ENCODE measurements at regions not wholly inside any gene's neighbourhood (a gene's known extent, or its start where the extent isn't known, plus 50 kb on each side); places are given as distances from the start of the nearest gene placed in this dataset.

DNA sequence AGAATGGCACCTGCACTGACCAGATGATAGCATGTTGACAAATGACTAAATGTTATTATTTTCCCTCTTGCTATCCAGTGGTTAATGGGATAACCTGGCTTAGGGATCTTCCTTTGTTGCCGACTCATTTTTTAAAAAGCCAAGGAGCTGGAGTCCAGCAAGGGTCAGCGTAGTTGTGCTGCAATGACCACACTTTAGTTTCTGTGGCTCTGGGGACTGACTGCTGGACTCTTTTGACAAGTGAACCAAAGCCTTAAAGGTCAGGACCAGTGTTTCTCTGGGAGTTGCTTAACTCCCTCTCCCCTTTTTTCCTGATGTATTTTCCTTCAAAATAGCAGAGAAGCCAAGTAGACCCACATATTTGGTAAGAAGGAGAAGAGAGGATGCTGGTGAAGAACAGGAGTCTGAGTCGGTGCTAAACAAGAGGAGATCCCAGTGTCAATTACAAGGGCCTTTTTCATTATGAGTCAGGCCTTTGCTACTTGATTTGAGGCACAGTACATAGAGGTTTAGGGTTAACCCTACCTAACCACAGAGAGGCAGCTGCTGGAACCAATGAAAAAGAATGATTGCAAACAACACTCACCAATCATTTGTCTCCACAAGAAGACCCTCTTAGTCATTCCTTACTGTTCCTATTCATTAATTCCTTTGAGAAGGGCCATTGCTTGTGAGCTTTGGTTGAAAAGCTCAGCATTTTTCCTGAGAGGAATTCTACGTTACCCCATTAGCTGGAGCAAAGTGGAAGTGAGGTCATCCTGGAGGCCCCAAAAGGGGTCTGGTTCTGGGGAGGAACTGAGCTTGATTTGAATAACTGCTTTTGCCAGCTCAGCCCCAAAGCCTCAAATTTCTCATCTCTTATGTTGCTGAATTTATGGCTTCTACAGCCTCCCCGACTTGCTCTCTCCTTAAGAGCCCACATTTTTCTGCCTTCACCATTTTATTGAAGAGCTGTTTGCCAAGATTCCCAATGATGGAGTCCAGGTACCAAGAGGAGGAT is 137.6 kb upstream of the HNMT start:
- no peak for DNase-seq

DNA sequence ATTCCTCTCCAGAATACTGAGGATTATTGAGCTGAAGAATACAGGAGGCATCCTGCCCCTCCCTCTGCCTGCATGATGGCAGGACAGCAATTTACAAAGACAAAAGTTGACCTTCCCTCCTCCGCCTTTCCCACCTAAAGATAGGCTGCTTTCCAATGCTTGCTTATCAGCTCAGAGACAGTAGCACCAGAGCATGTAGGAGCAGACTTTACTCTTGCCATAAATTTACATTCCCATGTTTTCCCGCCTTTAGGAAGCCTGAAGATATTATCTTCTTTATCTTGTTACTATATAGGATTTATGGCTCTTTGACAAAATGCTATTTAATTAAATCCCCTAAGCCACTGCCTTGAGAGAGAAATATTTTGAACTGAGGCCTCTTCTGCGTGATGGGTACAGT is 135.6 kb upstream of the HNMT start:
- no peak for DNase-seq

DNA sequence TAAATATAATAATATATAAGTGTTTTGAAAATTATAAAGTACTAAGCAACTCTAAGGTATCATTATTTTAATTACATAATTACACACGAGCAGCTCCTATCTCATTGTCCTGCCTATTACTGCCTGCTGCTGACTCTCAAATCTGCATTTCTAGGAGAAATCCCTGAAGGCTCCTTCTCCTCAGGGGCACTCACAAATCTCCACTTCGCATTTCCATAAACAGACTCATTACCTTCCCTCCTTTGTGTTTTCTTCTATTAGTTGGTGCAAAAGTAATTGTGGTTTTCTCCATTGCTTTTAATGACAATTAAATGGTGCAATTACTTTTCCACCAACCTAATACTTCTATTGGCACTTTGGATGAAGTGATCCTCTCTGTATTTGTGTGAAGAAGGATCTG is 135.0 kb upstream of the HNMT start:
- DNase-seq: no peak

DNA sequence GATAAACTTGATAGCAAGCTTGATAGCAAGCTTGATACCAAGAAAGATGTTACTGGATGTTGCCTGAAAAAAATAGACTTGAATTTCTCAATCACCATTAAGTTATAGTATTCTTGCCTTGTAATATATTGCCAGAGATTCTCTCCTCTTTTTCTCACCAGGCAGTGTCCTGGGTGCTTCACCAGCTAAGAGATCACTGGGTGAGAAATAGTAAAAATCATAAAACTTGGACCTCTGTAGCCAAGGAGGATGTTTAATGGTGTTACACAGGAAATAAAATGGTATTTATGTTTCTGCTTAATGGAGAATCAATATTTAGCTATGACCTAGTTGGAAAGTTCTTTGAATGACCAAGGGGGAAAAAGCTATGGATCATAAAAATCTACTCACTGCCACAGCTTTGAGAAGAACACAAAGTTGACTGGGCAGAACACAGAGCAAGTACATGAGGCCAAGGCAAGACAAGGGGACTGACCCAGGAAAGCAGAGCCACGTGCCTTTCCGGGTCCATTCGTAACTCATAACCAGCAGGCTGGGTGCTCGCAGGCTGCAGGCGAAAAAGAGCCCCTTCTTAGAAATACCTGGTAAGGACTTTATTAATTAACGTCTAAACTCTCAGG is 129.4 kb upstream of the HNMT start:
- DNase-seq: no peak

DNA sequence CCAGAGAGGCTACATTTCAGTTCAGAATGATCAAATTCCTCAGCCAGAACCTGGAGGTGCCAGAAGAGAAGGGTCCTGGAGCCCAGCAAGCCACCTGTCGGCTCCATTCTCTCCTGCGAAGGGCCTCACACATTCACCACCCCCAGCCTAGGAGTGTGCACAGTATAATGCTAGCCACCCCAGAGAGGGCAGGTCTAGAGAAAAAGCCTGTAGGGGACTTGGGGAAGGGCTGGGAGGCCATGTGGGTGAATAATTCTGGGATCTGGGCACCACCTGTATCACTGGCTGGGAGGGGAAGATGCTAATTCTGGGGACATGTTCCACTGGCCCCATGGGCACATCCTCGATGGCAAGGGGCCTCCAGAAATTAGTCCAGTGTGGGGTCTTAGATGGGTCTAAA is 127.6 kb upstream of the HNMT start:
- DNase-seq: no peak

DNA sequence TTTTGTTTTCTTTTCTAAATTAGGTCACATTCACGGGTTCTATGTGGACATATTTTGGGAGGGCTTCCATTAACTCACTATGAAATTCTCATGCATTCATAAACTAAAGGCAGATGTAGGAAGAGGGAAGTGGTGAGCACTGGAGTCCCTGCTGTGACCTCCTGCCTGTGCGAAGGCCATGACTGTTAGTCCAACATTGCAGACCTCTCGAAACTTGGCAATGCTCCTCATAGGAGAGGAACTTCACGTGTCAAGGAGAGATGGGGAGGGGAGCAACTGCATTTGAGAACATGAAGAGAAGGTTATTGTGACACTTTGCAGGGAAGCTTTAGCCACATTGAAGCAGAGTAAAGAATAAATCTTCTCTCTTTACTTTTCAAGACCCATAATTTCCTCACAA is 126.4 kb upstream of the HNMT start:
- no peak for DNase-seq

DNA sequence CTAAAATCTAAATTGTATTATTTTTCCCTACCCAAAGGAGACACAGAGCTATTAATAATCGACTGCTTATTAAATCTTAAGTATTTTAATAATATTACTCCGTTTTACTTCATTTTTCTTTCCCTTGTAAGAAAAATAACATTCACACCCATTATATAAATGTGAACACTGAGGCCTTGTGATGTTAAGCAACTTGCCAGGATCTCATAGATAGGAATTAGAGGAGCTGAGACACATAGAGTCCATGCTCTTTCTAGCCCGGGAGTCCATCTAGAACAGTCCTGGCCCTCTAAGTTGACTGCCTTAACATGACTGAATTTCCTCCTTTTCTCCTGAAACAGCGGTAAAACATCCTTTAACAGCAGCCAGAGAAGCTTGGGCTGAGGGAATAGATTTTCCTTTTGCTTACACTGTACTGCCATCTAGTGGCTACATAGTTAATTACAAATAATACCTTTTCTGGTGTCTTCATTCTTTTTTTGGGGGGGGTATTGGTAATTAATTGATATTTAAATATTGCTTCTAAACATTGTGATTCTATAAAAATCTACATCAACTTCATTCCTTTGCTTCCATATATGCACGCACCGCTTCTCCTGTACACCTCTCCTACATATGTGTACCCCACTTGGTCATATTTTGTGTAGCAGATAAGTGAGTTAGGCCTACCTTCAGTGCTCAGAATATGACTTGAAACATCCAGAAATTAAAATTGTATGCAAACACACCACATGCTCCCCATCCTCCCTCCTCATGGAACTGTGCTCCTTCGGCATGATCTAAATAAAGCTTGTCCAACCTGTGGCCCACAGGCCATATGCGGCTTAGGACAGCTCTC is 125.8 kb upstream of the HNMT start:
- peak; percentile 7 for DNase-seq

DNA sequence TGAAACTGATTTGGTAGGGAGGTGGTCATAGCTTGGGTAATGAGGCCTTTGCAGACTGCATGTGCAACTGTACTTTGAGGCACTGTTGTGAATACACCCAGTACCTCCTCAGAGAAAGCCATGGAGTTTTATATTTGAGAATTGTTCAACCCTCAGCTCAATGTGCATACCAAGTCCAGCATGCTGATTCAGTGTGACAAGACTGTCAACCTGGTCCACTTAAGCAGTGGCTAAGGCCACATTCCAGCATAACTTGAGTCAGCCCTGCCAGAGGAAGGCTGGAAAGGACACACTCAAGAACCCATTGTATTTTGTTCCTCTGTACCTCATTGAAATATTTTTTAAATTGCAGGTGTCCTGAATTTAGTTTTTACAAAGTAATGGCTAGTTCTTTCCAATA is 121.8 kb upstream of the HNMT start:
- no peak for DNase-seq

DNA sequence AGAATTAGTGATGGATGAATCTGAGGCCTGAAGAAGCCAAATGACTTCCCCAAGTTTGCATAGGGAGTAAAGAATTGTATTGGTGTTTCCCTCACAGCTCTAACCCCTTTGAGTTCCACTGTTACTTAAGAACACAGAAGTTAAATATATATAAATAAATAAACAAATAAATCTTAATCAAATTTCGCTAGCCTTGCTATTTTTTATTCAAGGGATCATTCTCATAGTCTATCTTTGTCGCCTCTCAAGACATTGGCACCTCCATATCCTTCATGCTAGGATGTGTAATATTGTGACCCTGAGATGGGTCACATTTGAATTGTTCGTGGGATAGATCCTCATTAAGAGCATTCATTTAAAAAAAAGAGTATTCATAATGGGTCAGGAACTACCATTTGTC is 121.3 kb upstream of the HNMT start:
- DNase-seq: no peak

DNA sequence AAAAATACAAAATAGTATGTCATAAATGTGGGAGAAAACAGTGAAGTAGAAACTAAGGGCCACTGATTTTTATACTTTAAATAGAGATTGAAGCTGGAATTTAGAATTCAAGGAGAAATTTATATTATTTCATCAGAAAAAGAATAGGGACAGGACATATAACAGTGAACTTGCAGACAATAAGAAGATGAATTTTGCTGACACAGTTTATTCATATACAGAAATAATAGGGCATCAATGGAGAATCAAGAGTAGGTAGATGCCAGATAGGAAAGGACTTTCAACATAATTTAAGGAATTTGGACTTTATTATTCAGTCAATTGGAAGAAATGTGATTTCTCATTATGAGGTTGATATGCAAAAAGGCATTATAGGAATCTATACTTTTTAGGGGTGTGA is 118.9 kb upstream of the HNMT start:
- no peak for DNase-seq

DNA sequence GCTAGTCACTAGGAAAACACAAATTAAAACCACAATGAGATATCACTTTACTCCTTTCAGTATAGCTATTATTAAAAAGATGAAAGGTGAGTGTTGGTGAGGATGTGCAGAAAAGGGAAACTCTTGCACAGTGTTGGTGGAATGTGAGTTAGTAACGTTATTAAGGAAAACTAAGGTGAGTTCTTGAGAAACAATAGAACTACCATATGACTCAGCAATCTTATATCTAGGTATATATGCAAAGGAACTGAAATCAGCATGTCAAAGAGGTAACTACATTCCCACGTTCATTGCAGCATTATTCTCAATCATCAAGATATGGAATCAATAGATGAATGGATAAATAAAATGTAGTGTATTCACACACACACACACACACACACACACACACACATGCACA is 117.3 kb upstream of the HNMT start:
- DNase-seq: no peak

DNA sequence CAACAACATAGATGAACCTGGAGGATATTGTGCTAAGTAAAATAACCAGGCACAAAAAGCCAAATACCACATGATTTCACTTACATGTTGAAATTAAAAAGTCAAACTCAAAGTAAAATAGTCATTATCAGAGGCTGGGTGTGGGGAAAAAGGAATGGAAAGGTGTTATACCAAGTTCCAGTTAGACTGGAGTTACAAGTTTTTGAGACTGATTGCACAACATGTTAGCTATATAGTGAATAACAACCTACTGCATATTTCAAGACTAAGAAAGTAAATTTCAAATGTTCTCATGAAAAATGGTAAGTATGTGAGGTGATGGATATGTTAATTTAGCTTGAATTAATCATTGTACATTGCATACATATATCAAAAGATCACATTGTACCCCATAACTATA is 116.8 kb upstream of the HNMT start:
- DNase-seq: no peak

DNA sequence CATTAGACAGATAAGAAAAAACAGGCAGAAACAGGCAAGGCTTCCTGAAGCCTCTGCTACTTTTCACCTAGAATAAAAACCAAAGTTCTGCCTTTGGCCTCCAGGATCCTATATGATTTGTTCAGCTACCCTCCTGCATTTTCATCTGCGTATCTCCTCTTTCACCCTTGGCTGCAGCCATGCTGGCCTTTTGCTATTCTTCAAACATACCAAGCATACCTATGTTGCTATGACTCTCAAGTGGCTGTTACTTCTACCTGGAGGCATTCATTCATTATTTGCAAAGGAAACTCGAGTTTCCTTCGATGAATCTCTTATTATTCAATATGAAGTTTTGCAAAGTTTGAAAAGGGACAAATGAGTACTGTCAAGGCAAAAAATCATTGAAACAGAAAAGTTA is 106.4 kb upstream of the HNMT start:
- no peak for DNase-seq

DNA sequence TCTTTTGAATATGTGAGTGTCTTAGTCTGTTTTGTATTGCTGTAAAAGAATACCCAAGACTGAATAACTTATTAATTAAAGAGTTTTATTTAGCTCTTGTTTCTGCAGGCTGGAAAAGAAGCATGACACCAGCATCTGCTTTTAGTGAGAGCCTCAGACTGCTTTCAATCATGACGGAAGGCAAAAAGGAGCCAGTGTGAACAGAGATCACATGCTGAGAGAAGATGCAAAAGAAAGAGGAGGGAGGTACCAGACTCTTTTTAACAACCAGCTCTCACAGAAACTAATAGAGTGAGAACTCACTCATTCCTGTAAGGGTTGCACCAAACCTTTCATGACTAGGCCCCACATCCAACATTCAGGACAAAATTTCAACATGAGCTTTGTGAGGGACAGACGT is 101.6 kb upstream of the HNMT start:
- no peak for DNase-seq

DNA sequence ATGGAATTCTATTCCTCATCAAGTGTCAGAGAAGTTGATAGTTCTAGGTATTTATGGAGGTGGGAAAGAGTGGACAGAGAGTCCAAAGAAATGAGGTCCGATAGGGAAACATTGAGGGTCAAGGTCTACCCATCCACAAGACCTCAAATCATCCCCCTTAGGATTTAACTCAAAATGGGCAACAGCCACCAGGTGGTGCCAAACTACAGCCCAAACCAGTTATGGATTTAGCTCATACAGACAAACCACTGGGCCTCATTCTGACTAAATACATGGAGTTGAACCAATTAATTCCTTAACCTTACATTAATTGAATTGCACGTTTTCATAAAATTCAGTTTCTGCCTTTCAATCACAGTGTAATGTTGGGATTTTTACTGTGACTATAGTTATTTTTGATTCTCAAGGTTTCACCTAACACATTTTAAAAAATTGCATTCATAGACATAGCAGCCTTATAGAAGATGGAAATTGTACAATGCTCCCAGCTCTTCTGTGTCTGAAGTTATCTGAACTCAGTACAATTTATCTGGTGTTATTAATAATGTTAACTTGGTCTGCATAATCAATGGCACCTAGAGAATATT is 98.2 kb upstream of the HNMT start:
- DNase-seq: peak; percentile 37

DNA sequence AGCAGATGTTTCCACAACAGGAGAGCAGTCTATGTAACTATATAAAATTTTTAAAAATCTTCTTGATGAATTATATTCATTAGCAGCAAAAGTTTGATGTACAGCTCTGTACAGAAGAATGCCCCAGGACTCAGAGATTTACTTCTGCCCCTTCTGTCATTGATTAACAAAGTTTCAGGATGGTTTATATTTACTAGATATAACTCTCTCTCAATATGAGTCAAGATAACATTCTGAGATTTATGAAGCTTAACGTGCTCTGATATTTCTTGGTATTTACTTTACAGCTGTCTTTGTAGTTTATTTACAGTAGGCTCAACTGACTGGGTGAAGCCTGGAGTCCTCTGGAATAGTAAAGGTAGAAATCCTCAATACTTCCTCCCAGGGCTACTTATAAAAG is 93.6 kb upstream of the HNMT start:
- DNase-seq: no peak

DNA sequence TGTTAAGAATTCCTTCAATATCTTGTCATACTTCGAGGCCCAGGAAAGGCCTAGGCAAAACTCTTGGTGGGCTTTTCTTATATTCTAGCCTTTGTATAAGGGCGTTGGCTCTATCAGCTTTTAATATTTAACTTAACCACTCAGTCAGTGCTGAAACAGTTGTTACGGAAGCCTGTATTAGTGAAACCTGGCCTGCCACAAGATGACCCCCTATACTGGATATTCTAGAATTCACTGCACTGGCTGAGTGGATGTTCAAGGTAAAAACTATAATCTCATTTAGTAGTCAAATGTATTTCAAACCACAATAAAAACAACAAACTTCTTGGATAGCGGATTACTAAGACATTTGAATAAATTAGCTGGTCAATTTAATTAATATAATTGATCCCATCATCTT is 91.7 kb upstream of the HNMT start:
- DNase-seq: no peak

DNA sequence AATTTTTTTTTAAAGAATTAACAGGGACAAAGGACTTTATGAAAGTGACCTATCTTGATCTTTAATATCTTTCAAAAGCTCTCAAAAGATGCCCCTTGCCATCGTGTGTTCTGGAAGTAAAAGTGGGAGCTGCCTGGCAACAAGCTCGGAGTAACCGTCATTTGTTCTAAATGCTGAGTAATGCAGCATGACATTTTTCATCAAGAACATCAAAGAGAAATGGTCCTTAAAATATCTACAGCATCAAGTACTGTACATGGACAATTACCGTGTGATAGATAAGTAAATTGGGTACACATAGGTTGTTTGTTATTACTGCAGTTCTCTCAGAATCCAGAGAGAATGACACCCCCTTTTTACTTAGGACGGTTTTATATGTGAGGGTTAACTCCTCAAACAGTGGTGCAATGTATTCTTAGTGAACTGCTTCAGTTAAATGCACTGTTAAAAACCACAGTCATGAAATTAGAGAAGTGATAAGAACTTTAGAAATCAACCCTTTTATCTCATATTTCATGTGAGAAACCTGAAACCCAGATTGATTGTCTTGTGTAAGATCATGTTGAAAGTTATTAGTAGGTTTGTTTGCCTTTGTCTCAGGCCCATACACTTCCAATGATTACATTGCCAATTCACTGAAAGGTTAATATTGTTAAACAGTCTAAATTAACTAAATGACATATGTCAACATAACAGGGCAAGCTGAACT is 90.6 kb upstream of the HNMT start:
- DNase-seq: no peak

DNA sequence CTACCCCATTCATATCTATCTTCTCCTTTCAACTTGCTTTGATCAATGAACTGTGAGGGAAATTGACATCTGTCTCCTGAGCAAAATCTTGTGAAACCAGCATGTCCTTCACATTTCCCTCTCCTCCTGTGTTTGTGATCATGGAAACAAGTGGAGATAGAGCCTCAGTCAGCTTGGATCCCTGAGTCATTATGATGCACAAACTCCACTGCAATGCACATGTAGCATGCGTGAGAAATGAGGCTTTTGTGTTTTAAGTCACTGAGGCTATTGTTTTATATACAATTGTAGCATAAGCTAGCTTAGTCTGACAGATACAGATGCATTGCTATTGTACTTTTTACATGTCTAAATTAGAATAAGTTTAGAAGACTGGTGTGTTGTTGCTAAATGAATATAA is 85.2 kb upstream of the HNMT start:
- no peak for DNase-seq

DNA sequence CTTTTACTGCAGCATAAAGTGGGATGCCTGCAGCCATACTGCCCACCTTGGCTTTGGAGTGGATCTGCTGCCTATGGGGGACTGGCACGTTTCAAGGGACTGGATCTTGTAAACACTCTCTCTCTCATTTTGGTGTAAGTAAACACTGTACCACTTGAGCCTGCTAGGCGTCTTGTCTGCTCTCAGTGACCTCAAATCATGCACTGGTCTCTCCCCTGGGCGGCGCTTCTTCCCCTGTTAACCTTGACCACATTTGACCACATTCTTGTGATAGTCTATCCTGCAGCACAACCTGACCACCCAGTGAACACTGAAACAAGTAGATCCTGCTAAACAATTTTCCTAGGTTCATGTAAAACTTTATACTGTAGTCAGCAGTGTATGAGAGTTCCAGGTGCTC is 82.6 kb upstream of the HNMT start:
- DNase-seq: no peak

DNA sequence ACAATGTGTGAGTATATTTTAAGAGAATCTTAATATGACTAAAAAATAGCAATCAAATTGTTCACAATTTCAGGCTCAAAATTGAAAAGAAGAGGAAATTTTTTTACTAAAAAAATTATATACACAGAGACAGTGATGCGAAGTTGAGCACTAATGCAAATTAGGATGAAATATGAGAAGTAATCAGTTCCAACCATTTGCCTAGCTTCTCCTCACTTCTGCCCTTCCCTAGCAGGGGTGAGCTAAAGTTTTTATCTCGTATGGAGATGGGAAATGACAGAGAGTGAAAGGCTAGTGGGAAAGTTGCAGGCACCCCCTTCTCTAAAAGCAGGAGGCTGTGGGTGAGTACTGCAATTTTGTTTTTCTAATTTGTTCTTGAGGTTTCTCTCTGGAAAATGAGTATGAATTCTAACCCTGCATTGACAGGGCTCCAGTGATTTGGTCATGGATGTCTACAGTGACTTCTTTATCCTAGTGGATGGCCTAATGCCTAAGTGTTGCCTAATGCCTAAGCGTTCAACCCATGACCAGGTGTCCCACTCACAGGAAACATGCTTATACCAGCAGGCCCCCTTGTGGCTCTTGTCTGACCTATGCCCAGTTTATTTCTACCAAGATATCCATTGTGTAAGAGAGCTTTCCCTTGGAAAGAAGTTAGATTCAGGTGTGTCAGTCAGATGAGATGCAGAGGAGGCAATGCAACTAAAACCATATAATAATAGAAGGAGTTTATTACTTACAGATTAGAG is 78.0 kb upstream of the HNMT start:
- DNase-seq: peak; percentile 30

DNA sequence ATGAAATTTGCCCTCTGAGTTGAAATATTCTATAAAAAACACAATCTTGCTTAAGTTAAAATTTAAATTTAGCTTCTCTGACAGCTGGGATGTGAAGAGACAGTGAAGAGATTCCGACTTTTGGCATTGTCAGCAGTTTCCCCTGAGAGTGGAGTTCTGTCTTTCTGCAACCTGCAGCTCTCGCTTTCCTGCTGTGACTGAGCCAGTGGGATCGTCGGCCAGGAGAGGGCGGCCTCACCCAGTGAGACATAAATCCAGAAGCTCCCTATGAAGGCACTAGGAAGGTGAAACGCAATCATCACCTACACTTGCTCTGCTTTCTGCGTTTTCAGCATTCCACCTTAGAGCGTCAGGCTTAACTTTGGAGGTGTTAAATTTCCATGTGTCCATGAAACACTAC is 75.4 kb upstream of the HNMT start:
- DNase-seq: peak; percentile 62

Measured in DMS153 (cell line).